GM12872 (cell line): ENCODE measurements at regions not wholly inside any gene's neighbourhood (a gene's known extent, or its start where the extent isn't known, plus 50 kb on each side); places are given as distances from the start of the nearest gene placed in this dataset.

Source experiments
- TF ChIP-seq, protein P1 (sequence below): IDR thresholded peaks from 3 replicates; pipeline ENCODE4 v1.5.1; 2011; ENCODE audit warnings: low read depth, mild to moderate bottlenecking, low read length, moderate library complexity; ENCODE audit not compliant: insufficient read depth

- TF ChIP-seq, protein P1, sequence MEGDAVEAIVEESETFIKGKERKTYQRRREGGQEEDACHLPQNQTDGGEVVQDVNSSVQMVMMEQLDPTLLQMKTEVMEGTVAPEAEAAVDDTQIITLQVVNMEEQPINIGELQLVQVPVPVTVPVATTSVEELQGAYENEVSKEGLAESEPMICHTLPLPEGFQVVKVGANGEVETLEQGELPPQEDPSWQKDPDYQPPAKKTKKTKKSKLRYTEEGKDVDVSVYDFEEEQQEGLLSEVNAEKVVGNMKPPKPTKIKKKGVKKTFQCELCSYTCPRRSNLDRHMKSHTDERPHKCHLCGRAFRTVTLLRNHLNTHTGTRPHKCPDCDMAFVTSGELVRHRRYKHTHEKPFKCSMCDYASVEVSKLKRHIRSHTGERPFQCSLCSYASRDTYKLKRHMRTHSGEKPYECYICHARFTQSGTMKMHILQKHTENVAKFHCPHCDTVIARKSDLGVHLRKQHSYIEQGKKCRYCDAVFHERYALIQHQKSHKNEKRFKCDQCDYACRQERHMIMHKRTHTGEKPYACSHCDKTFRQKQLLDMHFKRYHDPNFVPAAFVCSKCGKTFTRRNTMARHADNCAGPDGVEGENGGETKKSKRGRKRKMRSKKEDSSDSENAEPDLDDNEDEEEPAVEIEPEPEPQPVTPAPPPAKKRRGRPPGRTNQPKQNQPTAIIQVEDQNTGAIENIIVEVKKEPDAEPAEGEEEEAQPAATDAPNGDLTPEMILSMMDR: peak; percentile 47
Measured at GRCh38 chr4:111847296-111848008, 297.8 kb upstream of the FAM241A start.

DNA sequence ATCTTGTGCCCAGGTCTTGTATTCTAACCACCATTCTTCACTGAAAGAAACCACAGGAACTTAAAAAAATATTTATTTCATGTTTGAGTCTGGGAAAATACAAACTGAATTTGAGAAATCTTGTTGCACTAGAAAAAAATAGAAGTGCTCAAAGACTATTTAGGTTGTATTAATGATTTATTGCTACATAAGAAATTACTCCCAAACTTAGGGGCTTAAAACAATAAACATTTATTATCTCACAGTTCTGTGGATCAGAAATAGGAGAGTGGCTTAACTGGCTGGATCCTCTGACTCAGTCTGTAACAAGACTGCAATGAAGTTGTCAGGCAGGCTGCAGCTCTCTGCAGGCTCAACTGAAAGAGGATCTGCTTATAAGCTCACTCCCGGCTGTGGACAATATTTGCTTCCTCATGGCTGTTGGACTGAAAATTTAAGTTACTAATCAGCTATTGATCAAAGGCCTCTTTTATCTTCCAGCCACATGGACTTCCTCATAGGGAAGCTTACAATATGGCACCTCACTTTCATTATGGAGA lies 295.4 kb upstream of the FAM241A start:
- TF ChIP-seq, protein P1: no peak

DNA sequence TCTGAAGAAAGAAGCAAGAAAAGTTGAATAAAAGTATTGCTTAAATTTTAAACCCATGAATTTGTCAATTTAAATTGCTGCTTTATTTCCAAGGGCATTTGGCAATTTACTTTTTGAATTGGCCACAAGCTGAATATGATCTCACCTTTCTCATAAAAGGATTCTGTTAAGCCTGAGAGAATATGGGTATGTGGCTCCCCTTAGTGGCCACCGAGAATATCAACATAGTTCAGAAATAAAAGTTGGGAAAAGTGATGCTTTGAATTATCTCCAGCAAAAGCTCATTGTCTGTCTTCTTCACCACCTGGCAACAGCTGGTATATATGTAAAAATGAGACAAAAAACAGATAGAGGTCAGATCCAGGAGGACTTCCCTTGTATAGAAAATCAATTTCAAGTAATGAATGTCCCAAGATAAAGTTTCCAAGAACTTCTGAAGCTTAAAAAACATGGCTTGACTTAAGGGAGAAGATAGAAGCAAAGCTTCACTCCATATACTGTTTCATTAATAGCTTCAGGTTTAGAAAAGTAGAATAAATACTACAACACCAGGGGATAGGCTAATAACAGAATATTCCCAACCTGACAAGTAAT lies 290.7 kb upstream of the FAM241A start:
- TF ChIP-seq, protein P1: peak; percentile 65

GRCh38 chr4:111855308-111855707 lies 289.9 kb upstream of the FAM241A start:
- TF ChIP-seq, protein P1: no peak

- TF ChIP-seq, protein P1: no peak
Measured at GRCh38 chr4:111864066-111864465, 281.2 kb upstream of the FAM241A start.

DNA sequence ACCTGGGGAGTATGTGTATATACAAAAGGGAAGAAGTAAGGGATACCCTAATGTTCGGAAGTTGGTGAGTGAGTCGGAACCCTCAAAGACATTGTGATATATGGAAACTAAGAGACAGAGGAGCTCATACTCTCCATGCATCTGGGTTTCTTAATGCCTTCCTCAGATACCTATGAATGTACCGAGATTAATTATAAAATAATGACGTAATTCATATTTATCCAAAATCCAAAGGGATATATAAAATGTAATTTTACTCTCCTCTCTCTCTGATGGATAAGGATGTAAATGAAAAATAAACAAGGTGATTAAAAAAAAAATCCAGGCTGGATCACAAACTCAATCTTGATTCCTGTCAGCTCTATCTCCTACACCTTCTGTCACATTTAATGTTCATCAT lies 275.9 kb upstream of the FAM241A start:
- TF ChIP-seq, protein P1: no peak

DNA sequence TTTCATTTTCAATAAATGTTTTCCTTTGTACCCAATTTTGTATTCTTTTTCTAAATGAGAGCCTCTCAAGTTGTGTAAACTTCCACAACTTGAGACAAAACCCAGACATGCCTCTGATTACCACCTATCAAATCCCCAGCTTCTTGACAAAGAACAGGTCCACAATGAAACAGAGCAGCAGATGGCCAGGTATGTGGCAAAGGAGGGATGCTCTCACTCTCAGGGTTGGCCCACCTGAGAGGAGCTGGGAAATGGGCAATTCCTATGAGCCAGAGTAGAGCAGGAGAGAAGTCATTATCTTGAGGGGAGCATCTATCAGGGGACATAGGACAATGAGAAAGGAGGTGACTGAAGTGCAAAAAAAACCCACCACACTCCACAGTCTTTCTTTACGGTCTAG lies 273.5 kb upstream of the FAM241A start:
- TF ChIP-seq, protein P1: no peak
